ENCODE measurements at regions not wholly inside any gene's neighbourhood (a gene's known extent, or its start where the extent isn't known, plus 50 kb on each side); places are given as distances from the start of the nearest gene placed in this dataset.

DNA sequence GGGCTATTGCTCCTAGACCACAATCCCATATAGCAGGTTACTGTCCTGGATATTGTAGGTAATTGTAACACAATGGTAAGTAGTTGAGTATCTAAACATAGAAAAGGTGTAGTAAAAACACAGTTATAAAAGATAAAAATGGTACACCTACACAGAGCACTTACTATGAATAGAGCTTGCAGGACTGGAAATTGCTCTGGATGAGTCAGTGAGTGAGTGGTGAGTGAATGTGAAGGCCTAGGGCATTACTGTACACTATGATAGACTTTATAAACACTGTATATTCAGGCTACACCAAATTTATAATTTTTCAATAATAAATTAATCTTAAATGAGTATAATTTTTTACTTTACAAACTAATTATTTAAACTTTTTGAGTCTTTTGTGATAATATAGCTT, 425.7 kb downstream of the PABPC4L start:
- no peak overlapping the region for H2BK5ac ChIP-seq (ENCODE audit: low read depth, low read length, poor library complexity, severe bottlenecking)
- in situ Hi-C loops (cut with MboI; ENCODE audit: low sequenced_read_pairs) (no loop called here), dilution Hi-C loops (cut with HindIII; ENCODE audit: low sequenced_read_pairs, unreplicated experiment) (no loop called here), intact Hi-C loops (cut with micrococcal nuclease) (no loop called here)
- 0 out of 2 replicates have a peak, but pooled peaks have one; percentile 25 for TF ChIP-seq FOS (IDR thresholded peaks at IDR 0.05; ENCODE audit: low read depth, low read length)
- TF ChIP-seq POLR2A (IDR thresholded peaks at IDR 0.05; ENCODE audit: low read depth, low read length): no peak
- no peaks in the 10 kb centered on the region for H3K9me1 ChIP-seq (ENCODE audit: insufficient read depth, low read length)
- no peak overlapping the region for H3K14ac ChIP-seq (replicated peaks; ENCODE audit: low read depth, low read length)
- H3K4ac ChIP-seq (ENCODE audit: low read depth, low read length): no peak overlapping the region
- H3K9me3 ChIP-seq (ENCODE audit: control insufficient read depth, insufficient read depth, low read length): no peaks in the 10 kb centered on the region
- H2BK20ac ChIP-seq (ENCODE audit: low read depth, low read length): no peak overlapping the region
- no peak overlapping the region for H3K27ac ChIP-seq (ENCODE audit: insufficient read depth, low read length)
- ChIA-PET POLR2A (ENCODE audit: unreplicated experiment) (no interaction called here), CTCF (no interaction called here)
- no peaks in the 10 kb centered on the region for H3K36me3 ChIP-seq (ENCODE audit: control insufficient read depth, insufficient read depth, low read length)
- H3K79me1 ChIP-seq (ENCODE audit: low read depth in 1 of 2, low read length in 2 of 2): no peaks in the 10 kb centered on the region
- no peak overlapping the region for H2AK9ac ChIP-seq (replicated peaks; ENCODE audit: low read depth, low read length, poor library complexity)
- no peak overlapping the region for H3K56ac ChIP-seq (ENCODE audit: extremely low read depth, insufficient read depth, low read length)
- H3K4me3 ChIP-seq (ENCODE audit: insufficient read depth, low read depth, low read length): no peak overlapping the region
- ATAC-seq (ENCODE audit: low read depth) (peak; percentile 89), DNase-seq (peak; percentile 81)
- H4K5ac ChIP-seq (ENCODE audit: low read depth, low read length): no peak overlapping the region
- no peak overlapping the region for H2BK15ac ChIP-seq (ENCODE audit: low read depth, low read length)
- no peaks in the 10 kb centered on the region for H4K20me1 ChIP-seq (ENCODE audit: insufficient read depth, low read length)
- H3K18ac ChIP-seq (ENCODE audit: low read depth, low read length): no peak overlapping the region
- no peak overlapping the region for H4K8ac ChIP-seq (ENCODE audit: low read depth in 2 of 2, low read length in 2 of 2)
- no peak overlapping the region for H4K91ac ChIP-seq (ENCODE audit: insufficient read depth, low read depth, low read length)
- H3K9ac ChIP-seq (ENCODE audit: low read depth, low read length): no peak overlapping the region
- BruUV-seq (replicated peaks): no TSS peak
- H3K27me3 ChIP-seq (ENCODE audit: control insufficient read depth, insufficient read depth, low read length): no peaks in the 10 kb centered on the region
- no peak overlapping the region for H2BK120ac ChIP-seq (ENCODE audit: low read depth, low read length)
- H2AK5ac ChIP-seq (ENCODE audit: low read depth, low read length): no peak overlapping the region
- no peak overlapping the region for H3K4me2 ChIP-seq (ENCODE audit: low read depth, low read length)
- no peaks in the 10 kb centered on the region for H3K4me1 ChIP-seq (ENCODE audit: control insufficient read depth, insufficient read depth, low read length)
- H2AFZ ChIP-seq (replicated peaks; ENCODE audit: low read length, poor library complexity): no peak overlapping the region
- no peak overlapping the region for H3K23ac ChIP-seq (ENCODE audit: low read depth, low read length)

Measured in IMR-90 (cell line).